ENCODE measurements at regions not wholly inside any gene's neighbourhood (a gene's known extent, or its start where the extent isn't known, plus 50 kb on each side); places are given as distances from the start of the nearest gene placed in this dataset.

- DNase-seq (ENCODE audit: low read depth): peak; percentile 28
These were observed 325.8 kb downstream of the DYSF start for GRCh38 chr2:71778936-71779773.

- peak; percentile 35 for DNase-seq (ENCODE audit: low read depth)
These were observed 325.2 kb downstream of the DYSF start for GRCh38 chr2:71778514-71778913.

- DNase-seq (ENCODE audit: low read depth): no peak
These were observed 324.6 kb downstream of the DYSF start for GRCh38 chr2:71777946-71778345.

GRCh38 chr2:71776227-71776626 is 322.9 kb downstream of the DYSF start:
- DNase-seq (ENCODE audit: low read depth): no peak

- no peak for DNase-seq (ENCODE audit: low read depth)
These were observed 319.9 kb downstream of the DYSF start for GRCh38 chr2:71773218-71773617.

DNA sequence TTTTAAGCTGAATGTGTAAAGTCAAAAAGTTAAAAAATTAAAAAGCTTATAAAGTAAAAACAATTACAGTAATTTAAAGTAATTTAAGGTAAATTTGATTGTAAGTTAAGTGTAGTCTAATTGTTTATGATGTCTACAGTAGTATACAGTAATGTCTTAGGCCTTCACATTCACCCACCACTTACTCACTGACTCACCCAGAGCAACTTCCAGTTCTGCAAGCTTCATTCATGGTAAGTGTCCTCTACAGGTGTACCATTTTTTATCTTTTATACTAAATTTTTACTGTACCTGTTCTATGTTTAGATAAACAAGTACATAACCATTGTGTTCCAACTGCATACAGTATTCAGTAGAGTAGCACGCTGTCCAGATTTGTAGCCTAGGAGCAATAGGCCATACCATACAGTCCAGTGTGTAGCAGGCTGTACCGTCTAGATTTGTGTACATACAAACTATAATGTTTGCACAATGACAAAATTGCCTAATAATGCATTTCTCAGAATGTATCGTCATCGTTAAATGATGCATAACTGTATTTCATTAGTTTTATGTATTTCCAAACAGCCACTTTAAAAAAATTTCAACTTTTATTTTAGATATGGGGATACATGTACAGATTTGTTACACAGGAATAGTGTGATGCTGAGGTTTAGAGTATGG is 319.3 kb downstream of the DYSF start:
- no peak for DNase-seq (ENCODE audit: low read depth)

GRCh38 chr2:71767663-71768062 is 314.3 kb downstream of the DYSF start:
- DNase-seq (ENCODE audit: low read depth): no peak

- peak; percentile 32 for DNase-seq (ENCODE audit: low read depth)
These were observed 305.7 kb downstream of the DYSF start for GRCh38 chr2:71759060-71759459.

DNA sequence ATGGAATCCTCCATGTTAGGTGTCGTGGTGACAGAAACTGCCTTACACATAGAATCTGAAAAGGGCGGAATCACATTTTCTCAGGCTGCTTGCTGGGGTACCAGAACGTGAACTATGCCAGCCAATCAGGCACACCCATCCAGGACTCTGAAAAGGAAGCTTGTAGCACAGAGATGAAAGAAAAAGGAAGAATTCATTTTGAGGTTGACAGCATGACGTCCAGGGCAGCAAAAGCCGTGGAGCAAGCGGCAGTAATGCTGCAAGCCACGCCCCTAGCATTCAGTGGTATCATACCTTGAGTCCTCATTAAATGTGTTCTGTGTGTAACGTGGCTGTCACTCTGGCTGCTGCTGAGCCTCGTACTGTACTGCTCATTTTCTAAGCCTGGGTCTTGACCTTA is 304.0 kb downstream of the DYSF start:
- no peak for DNase-seq (ENCODE audit: low read depth)

GRCh38 chr2:71756280-71756906 is 303.0 kb downstream of the DYSF start:
- DNase-seq (ENCODE audit: low read depth): peak; percentile 78

DNA sequence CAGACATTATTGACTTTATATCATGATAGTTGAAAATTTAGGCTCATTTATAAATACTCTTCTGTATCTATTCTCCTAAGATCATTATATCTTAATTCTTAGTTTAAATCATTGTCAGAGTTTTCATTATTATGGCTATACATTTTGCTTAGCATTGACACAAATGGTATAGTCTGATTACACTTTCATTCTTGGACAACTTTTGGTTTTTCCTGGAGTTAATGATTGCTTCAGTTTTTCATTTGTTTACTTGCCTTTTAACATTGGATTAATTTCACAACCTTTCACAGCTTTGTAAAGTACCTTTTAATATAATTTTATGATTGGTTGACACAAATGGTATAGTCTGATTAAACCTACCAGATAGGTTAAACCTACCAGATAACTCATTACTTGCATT is 298.2 kb downstream of the DYSF start:
- no peak for DNase-seq (ENCODE audit: low read depth)

DNA sequence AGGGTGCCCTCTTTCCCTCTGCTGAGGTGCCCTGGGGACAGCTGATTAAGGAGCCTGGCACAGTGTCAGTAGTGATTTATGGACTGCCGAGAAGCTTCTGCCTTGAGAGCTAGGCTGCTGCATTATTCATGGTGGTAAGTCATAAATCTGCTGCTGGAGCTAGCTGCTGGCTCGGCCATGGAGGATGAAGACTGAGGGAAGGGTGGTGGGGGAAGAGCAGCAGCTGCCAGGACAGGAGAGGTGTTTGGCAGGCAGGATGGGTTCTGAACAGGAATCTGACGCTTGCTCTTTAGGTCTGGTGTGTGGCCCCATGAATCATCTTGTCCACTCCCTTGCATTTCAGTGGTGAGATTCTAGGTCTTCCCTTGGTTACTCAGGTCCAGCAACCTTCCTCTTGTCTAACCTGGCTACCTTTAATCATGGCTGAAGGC is 296.3 kb downstream of the DYSF start:
- DNase-seq (ENCODE audit: low read depth): peak; percentile 69

DNA sequence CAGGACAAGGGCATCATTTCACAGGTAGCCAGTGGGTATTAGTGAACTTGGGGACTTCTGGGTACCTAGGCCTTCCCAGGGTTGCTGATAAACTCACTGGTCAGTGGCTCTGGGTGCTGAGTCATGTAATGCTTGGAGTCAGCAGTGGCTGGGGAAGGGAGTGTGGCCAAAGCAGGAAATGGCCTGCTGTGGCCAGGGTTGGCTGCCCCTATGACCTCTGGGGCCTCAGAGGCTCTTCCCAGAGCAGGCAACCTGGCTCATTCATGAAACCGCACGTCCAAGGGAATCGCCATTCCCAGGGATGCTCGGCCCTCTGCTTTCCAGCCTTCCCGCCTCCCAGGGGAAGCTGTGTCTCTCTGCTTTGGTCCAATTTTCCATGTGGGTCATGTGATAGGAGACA is 294.9 kb downstream of the DYSF start:
- peak; percentile 85 for DNase-seq (ENCODE audit: low read depth)

DNA sequence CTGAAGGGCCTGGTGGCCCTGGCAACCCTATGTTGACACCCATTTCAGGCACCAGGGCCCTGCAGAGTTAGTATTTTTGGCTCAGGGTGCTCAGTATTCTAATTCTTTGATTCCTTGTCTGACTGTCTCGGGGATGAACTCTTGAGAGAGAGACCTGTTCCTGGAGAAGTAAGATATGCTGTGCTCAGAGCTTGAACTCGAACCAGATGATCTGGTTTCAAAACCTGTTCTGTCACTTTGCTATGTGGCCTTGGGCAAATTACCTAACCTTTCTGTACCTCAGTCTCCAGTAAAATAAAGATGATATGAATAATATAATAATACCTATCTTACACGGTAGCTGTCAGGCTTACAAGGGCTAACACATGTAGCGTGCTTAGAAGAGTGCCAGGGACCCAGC is 294.2 kb downstream of the DYSF start:
- no peak for DNase-seq (ENCODE audit: low read depth)

- peak; percentile 67 for DNase-seq (ENCODE audit: low read depth)
These were observed 293.7 kb downstream of the DYSF start for GRCh38 chr2:71746946-71747501.

GRCh38 chr2:71744781-71745180 is 291.4 kb downstream of the DYSF start:
- no peak for DNase-seq (ENCODE audit: low read depth)

- peak; percentile 84 for DNase-seq (ENCODE audit: low read depth)
These were observed 290.8 kb downstream of the DYSF start for GRCh38 chr2:71743995-71744675.

GRCh38 chr2:71742953-71743601 is 289.7 kb downstream of the DYSF start:
- peak; percentile 83 for DNase-seq (ENCODE audit: low read depth)

GRCh38 chr2:71736986-71737385 is 283.6 kb downstream of the DYSF start:
- no peak for DNase-seq (ENCODE audit: low read depth)

GRCh38 chr2:71736091-71736861 is 282.9 kb downstream of the DYSF start:
- DNase-seq (ENCODE audit: low read depth): no peak
